H1 (cell line): ENCODE measurements at regions not wholly inside any gene's neighbourhood (a gene's known extent, or its start where the extent isn't known, plus 50 kb on each side); places are given as distances from the start of the nearest gene placed in this dataset.

Experiments used
- CTCF ChIA-PET: fragments of 300-600 bp; sonication (Branson Sonifier 250); formaldehyde crosslinking; loops from one replicate; lab custom pipeline; 2021; ENCODE audit not compliant: partially characterized antibody; lab: Charles Lee
- POLR2A ChIA-PET: fragments of 300-600 bp; sonication (Branson Sonifier 250); formaldehyde crosslinking; loops from one replicate; lab custom pipeline; 2021; ENCODE audit warnings: inconsistent platforms; ENCODE audit not compliant: partially characterized antibody; lab: Charles Lee
- DNase-seq, 2 experiments: peaks; one replicate each; pipeline versions ENCODE4 v3.0.0 to v3.0.0-alpha.2; 2010 to 2022; ENCODE audit warnings: low spot score in 2 of 2, low read depth in 1 of 2, mixed read lengths in 1 of 2
- FAIRE-seq: peaks from 2 replicates; lab custom pipeline; 2011; peaks lifted over from hg19 to GRCh38; lab: Jason Lieb, UNC
- H2AFZ ChIP-seq: 2 replicates; pipeline ENCODE4 v1.8.1; 2012; ENCODE audit warnings: low read length, inconsistent platforms
- H2AK5ac ChIP-seq: 2 replicates; pipeline ENCODE4 v1.6.1; 2013; ENCODE audit warnings: low read depth, low read length
- H2BK120ac ChIP-seq: replicated peaks from 2 replicates; pipeline ENCODE3; 2013; ENCODE audit warnings: low read depth, low read length, inconsistent platforms
- H2BK12ac ChIP-seq: 2 replicates; pipeline ENCODE4 v1.6.1; 2013; ENCODE audit warnings: low read depth, low read length
- H2BK15ac ChIP-seq: 2 replicates; pipeline ENCODE4 v1.6.1; 2013; ENCODE audit warnings: low read length
- H2BK20ac ChIP-seq: 2 replicates; pipeline ENCODE4 v1.6.1; 2013; ENCODE audit warnings: low read length
- H2BK5ac ChIP-seq: 2 replicates; pipeline ENCODE4 v1.6.1; 2013; ENCODE audit warnings: low read depth, low read length
- H3K14ac ChIP-seq: 2 replicates; pipeline ENCODE4 v1.6.1; 2013; ENCODE audit warnings: inconsistent platforms; ENCODE audit not compliant: insufficient read length
- H3K18ac ChIP-seq: 2 replicates; pipeline ENCODE4 v1.6.1; 2013; ENCODE audit warnings: low read length; ENCODE audit errors: extremely low read depth
- H3K23ac ChIP-seq: 2 replicates; pipeline ENCODE4 v1.6.1; 2013; ENCODE audit warnings: inconsistent platforms; ENCODE audit not compliant: insufficient read length
- H3K23me2 ChIP-seq: 2 replicates; pipeline ENCODE4 v1.6.1; 2013; ENCODE audit warnings: low read depth, low read length
- H3K27ac ChIP-seq: 2 replicates; pipeline ENCODE4 v1.6.1; 2011; ENCODE audit warnings: low read depth, low read length, inconsistent platforms
- H3K27me3 ChIP-seq, 4 experiments: replicated peaks in 1 of 4; 1 replicate in 1 of 4; 2 replicates in 3 of 4; pipeline versions ENCODE4 v1.6.1 to v1.8.1; 2011 to 2013; ENCODE audit warnings: low read length in 3 of 4, mild to moderate bottlenecking in 3 of 4, inconsistent platforms in 2 of 4, mixed read lengths in 2 of 4, moderate library complexity in 1 of 4; ENCODE audit not compliant: control insufficient read depth in 3 of 4, insufficient read depth in 3 of 4; ENCODE audit errors: extremely low read depth in 1 of 4
- H3K36me3 ChIP-seq, 4 experiments: 2 replicates each; pipeline versions ENCODE4 v1.6.1 to v1.8.1; 2011 to 2013; ENCODE audit warnings: mild to moderate bottlenecking in 4 of 4, low read length in 3 of 4, moderate library complexity in 2 of 4, control low read depth in 1 of 4, inconsistent platforms in 1 of 4; ENCODE audit not compliant: insufficient read depth in 4 of 4, control insufficient read depth in 2 of 4
- H3K4ac ChIP-seq: replicated peaks from 2 replicates; pipeline ENCODE3; 2013; ENCODE audit warnings: low read length, low read depth, mixed read lengths, inconsistent platforms; ENCODE audit not compliant: insufficient read length
- H3K4me1 ChIP-seq, 4 experiments: replicated peaks in 1 of 4; 1 replicate in 1 of 4; 2 replicates in 3 of 4; pipeline versions ENCODE4 v1.6.1 to v1.8.1; 2011 to 2013; ENCODE audit warnings: low read length in 3 of 4, inconsistent platforms in 2 of 4, mixed read lengths in 1 of 4; ENCODE audit not compliant: insufficient read depth in 4 of 4, control insufficient read depth in 3 of 4
- H3K4me2 ChIP-seq, 2 experiments: 2 replicates each; pipeline versions ENCODE4 v1.6.1 to v1.8.1; 2011 to 2013; ENCODE audit warnings: low read depth in 2 of 2, low read length in 2 of 2, control low read depth in 1 of 2, inconsistent platforms in 1 of 2, mild to moderate bottlenecking in 1 of 2; ENCODE audit not compliant: insufficient read depth in 1 of 2
- H3K4me3 ChIP-seq, 4 experiments: fragments of 200-600, 300-600 bp in 1 of 4; sonication (generic), shearing (Covaris generic), sonication (Bioruptor Twin) in 1 of 4; 2 replicates each; pipeline versions ENCODE4 v1.5.1 to v1.8.1; 2011 to 2016; ENCODE audit warnings: low read length in 4 of 4, low read depth in 3 of 4, control low read depth in 2 of 4, inconsistent platforms in 2 of 4, mild to moderate bottlenecking in 2 of 4, mixed read lengths in 1 of 4, moderate library complexity in 1 of 4; ENCODE audit not compliant: insufficient read depth in 2 of 4; ENCODE audit errors: extremely low read depth in 1 of 4
- H3K56ac ChIP-seq: replicated peaks from 2 replicates; pipeline ENCODE3; 2013; ENCODE audit warnings: low read depth, mild to moderate bottlenecking, mixed read lengths, low read length, inconsistent platforms; ENCODE audit not compliant: insufficient read length
- H3K79me1 ChIP-seq: 2 replicates; pipeline ENCODE4 v1.6.1; 2013; ENCODE audit warnings: low read depth, low read length, control low read depth
- H3K79me2 ChIP-seq, 2 experiments: 2 replicates each; pipeline versions ENCODE4 v1.6.1 to v1.8.1; 2012 to 2013; ENCODE audit warnings: low read length in 2 of 2, mild to moderate bottlenecking in 2 of 2, inconsistent platforms in 1 of 2; ENCODE audit not compliant: insufficient read depth in 2 of 2, control insufficient read depth in 1 of 2
- H3K9ac ChIP-seq, 4 experiments: replicated peaks in 1 of 4; 1 replicate in 1 of 4; 2 replicates in 3 of 4; pipeline versions ENCODE4 v1.6.1 to v1.8.1; 2011 to 2013; ENCODE audit warnings: low read depth in 3 of 4, low read length in 3 of 4, control low read depth in 2 of 4, mild to moderate bottlenecking in 2 of 4, moderate library complexity in 2 of 4, inconsistent platforms in 1 of 4; ENCODE audit errors: extremely low read depth in 1 of 4
- H3K9me3 ChIP-seq, 2 experiments: 2 replicates each; pipeline versions ENCODE4 v1.6.1 to v1.8.1; 2012 to 2013; ENCODE audit warnings: mild to moderate bottlenecking in 2 of 2, moderate library complexity in 2 of 2, control low read depth in 1 of 2, inconsistent platforms in 1 of 2, low read depth in 1 of 2, low read length in 1 of 2, mixed read lengths in 1 of 2; ENCODE audit not compliant: insufficient read depth in 2 of 2
- H4K20me1 ChIP-seq, 2 experiments: replicated peaks in 1 of 2; 2 replicates each; pipeline versions ENCODE3 to v1.8.1; 2011 to 2013; ENCODE audit warnings: inconsistent platforms in 2 of 2, low read length in 2 of 2, mild to moderate bottlenecking in 1 of 2; ENCODE audit not compliant: insufficient read depth in 2 of 2, control insufficient read depth in 1 of 2
- H4K5ac ChIP-seq: 2 replicates; pipeline ENCODE4 v1.6.1; 2013; ENCODE audit warnings: low read length, low read depth, mixed read lengths, inconsistent platforms; ENCODE audit not compliant: insufficient read length
- H4K8ac ChIP-seq: 2 replicates; pipeline ENCODE4 v1.8.0; 2013; ENCODE audit warnings: mild to moderate bottlenecking, moderate library complexity, low read length, inconsistent platforms; ENCODE audit not compliant: insufficient read depth; ENCODE audit errors: extremely low read depth
- H4K91ac ChIP-seq: replicated peaks from 2 replicates; pipeline ENCODE3; 2013; ENCODE audit warnings: low read length, mixed read lengths, inconsistent platforms; ENCODE audit not compliant: insufficient read length
- BRCA1 ChIP-seq: IDR thresholded peaks from 2 replicates; pipeline ENCODE4 v1.6.1; 2012; ENCODE audit warnings: low read depth, low read length, improper control_type of control experiment
- HDAC6 ChIP-seq: IDR thresholded peaks from one replicate; pipeline ENCODE4 v1.7.1; 2012; ENCODE audit warnings: low read depth, mild to moderate bottlenecking, inconsistent platforms, low read length, moderate library complexity
- KDM1A ChIP-seq: fragments of 200-600, 300-600 bp; sonication (generic); IDR thresholded peaks from 2 replicates; pipeline ENCODE4 v1.7.1; 2016; ENCODE audit warnings: mild to moderate bottlenecking, low read length, borderline replicate concordance
- KDM5A ChIP-seq: fragments of 200-600 bp; IDR thresholded peaks from 2 replicates; pipeline ENCODE4 v1.7.1; 2012; ENCODE audit warnings: mild to moderate bottlenecking, low read length, inconsistent platforms, mixed read lengths
- RAD21 ChIP-seq, 2 experiments: IDR thresholded peaks in 1 of 2; conservative IDR thresholded peaks in 1 of 2; 2 replicates each; pipeline ENCODE4 v1.6.1; 2011; ENCODE audit warnings: low read depth in 2 of 2, low read length in 2 of 2, improper control_type of control experiment in 1 of 2, inconsistent platforms in 1 of 2, mild to moderate bottlenecking in 1 of 2, moderate library complexity in 1 of 2
- RFX5 ChIP-seq: IDR thresholded peaks from 2 replicates; pipeline ENCODE4 v1.6.1; 2011; ENCODE audit warnings: low read depth, low read length, improper control_type of control experiment, borderline replicate concordance
- SIX5 ChIP-seq: IDR thresholded peaks from 2 replicates; pipeline ENCODE4 v1.6.1; 2011; ENCODE audit warnings: mild to moderate bottlenecking, low read depth, low read length
- WGBS, 2 experiments: shearing (Covaris generic) in 1 of 2; methylation state at CpG; one replicate each; pipeline versions ENCODE4 v1.1.6 to v1.1.7; 2013 to 2015; ENCODE audit warnings: low lambda C conversion rate in 2 of 2, mixed read lengths in 2 of 2, inconsistent platforms in 1 of 2, low coverage in 1 of 2, missing lambda C conversion rate in 1 of 2; ENCODE audit not compliant: insufficient replicate concordance in 2 of 2, insufficient coverage in 1 of 2, insufficient read length in 1 of 2; ENCODE audit errors: extremely low coverage in 1 of 2, missing lambda C conversion rate in 1 of 2; 5-methylcytosine and 5-hydroxymethylcytosine counted together
- TF ChIP-seq, protein P1 (sequence below): IDR thresholded peaks from 2 replicates; pipeline ENCODE4 v1.6.1; 2012; ENCODE audit warnings: low read length, inconsistent platforms
- TF ChIP-seq, protein P2 (sequence below): IDR thresholded peaks from 2 replicates; pipeline ENCODE4 v1.6.1; 2012; ENCODE audit warnings: inconsistent platforms
- TF ChIP-seq, protein P3 (sequence below), 3 experiments: IDR thresholded peaks; 1 replicate in 2 of 3; 2 replicates in 1 of 3; pipeline versions ENCODE4 v1.5.1 to v1.6.1; 2011; ENCODE audit warnings: low read length in 3 of 3, mild to moderate bottlenecking in 3 of 3, inconsistent platforms in 2 of 3, low read depth in 1 of 3, moderate library complexity in 1 of 3; ENCODE audit not compliant: insufficient read depth in 1 of 3; ENCODE audit errors: control extremely low read depth in 1 of 3

DNA sequence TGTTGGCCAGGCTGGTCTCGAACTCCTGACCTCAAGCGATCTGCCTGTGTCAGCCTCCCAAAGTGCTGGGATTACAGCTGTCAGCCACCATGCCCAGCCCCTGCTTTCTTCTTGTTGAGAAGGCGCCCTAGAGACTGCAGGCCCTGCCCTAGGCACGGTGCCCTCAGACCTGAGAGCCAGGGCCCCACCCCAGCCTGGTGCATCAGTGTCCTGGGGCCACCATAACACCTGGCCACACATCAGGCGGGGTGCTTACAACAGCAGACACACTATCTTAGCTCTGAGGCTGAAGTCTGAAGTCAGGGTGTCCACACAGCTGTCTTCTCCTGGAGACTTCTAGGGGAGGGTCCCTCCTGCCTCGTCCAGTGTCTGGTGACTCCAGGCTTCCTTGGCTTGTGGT lies 120.6 kb downstream of the NDUFA10 start:
- H3K79me2 ChIP-seq, result no peaks in the 10 kb centered on the region
- H3K9me3 ChIP-seq, result no peaks in the 10 kb centered on the region
- TF ChIP-seq, protein P1, sequence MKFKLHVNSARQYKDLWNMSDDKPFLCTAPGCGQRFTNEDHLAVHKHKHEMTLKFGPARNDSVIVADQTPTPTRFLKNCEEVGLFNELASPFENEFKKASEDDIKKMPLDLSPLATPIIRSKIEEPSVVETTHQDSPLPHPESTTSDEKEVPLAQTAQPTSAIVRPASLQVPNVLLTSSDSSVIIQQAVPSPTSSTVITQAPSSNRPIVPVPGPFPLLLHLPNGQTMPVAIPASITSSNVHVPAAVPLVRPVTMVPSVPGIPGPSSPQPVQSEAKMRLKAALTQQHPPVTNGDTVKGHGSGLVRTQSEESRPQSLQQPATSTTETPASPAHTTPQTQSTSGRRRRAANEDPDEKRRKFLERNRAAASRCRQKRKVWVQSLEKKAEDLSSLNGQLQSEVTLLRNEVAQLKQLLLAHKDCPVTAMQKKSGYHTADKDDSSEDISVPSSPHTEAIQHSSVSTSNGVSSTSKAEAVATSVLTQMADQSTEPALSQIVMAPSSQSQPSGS, result no peak
- TF ChIP-seq, protein P2, sequence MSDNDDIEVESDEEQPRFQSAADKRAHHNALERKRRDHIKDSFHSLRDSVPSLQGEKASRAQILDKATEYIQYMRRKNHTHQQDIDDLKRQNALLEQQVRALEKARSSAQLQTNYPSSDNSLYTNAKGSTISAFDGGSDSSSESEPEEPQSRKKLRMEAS, result no peak
- TF ChIP-seq SIX5, result no peak
- TF ChIP-seq RFX5, result no peak
- no peak for TF ChIP-seq KDM5A
- TF ChIP-seq, protein P3, sequence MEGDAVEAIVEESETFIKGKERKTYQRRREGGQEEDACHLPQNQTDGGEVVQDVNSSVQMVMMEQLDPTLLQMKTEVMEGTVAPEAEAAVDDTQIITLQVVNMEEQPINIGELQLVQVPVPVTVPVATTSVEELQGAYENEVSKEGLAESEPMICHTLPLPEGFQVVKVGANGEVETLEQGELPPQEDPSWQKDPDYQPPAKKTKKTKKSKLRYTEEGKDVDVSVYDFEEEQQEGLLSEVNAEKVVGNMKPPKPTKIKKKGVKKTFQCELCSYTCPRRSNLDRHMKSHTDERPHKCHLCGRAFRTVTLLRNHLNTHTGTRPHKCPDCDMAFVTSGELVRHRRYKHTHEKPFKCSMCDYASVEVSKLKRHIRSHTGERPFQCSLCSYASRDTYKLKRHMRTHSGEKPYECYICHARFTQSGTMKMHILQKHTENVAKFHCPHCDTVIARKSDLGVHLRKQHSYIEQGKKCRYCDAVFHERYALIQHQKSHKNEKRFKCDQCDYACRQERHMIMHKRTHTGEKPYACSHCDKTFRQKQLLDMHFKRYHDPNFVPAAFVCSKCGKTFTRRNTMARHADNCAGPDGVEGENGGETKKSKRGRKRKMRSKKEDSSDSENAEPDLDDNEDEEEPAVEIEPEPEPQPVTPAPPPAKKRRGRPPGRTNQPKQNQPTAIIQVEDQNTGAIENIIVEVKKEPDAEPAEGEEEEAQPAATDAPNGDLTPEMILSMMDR (IDR thresholded peaks at IDR 0.05; ENCODE audit: control extremely low read depth in 1 of 3, insufficient read depth in 1 of 3, low read depth in 1 of 3, low read length in 3 of 3), result no peak
- no peak for TF ChIP-seq BRCA1
- TF ChIP-seq HDAC6, result no peak
- TF ChIP-seq KDM1A, result no peak
- no peak for TF ChIP-seq RAD21 (IDR thresholded peaks at IDR 0.05 in 1 of 2, conservative IDR thresholded peaks at IDR 0.05 in 1 of 2; ENCODE audit: low read depth in 2 of 2, low read length in 2 of 2)

More for the DNA sequence above, 120.6 kb downstream of the NDUFA10 start:
- H3K4me2 ChIP-seq, result no peak overlapping the region
- H3K56ac ChIP-seq, result no peak overlapping the region
- ChIA-PET CTCF (no interaction called here), POLR2A (no interaction called here)
- no peaks in the 10 kb centered on the region for H3K79me1 ChIP-seq
- DNase-seq, result no peak
- no peak overlapping the region for H3K9ac ChIP-seq
- 93% methylated on average over 4 of the region's 6 CpGs; no CpG with 5 or more reads in 1 of the 2 experiments for WGBS, 2 experiments
- H4K8ac ChIP-seq, result no peak overlapping the region
- no peak overlapping the region for H2BK5ac ChIP-seq
- H3K4me3 ChIP-seq, result no peak overlapping the region
- H2BK120ac ChIP-seq, result no peak overlapping the region
- H3K4ac ChIP-seq, result no peak overlapping the region
- peaks cover 7 to 18% (median 9%) of the 10 kb centered on the region in 4 experiments for H3K4me1 ChIP-seq
- H2BK20ac ChIP-seq, result no peak overlapping the region
- no peaks in the 10 kb centered on the region for H3K23me2 ChIP-seq
- no peaks in the 10 kb centered on the region for H3K36me3 ChIP-seq
- no peak overlapping the region for H2BK12ac ChIP-seq
- H3K27me3 ChIP-seq, result no peaks in the 10 kb centered on the region
- H4K91ac ChIP-seq, result no peak overlapping the region
- H4K5ac ChIP-seq, result no peak overlapping the region
- H4K20me1 ChIP-seq, result peaks cover 0 to 1% of the 10 kb centered on the region in 2 experiments
- no peak overlapping the region for H3K14ac ChIP-seq
- no peak overlapping the region for H2AFZ ChIP-seq
- H3K23ac ChIP-seq, result no peak overlapping the region
- no peak for FAIRE-seq
- no peak overlapping the region for H2BK15ac ChIP-seq
- H3K18ac ChIP-seq, result no peak overlapping the region
- no peak overlapping the region for H3K27ac ChIP-seq
- H2AK5ac ChIP-seq, result no peak overlapping the region
